ENCODE measurements at regions not wholly inside any gene's neighbourhood (a gene's known extent, or its start where the extent isn't known, plus 50 kb on each side); places are given as distances from the start of the nearest gene placed in this dataset.

- TF ChIP-seq CTCF (IDR thresholded peaks at IDR 0.05) (no peak), POLR2A (IDR thresholded peaks at IDR 0.05) (no peak), POLR2AphosphoS5 (IDR thresholded peaks at IDR 0.05; ENCODE audit: insufficient read depth in 1 of 2, low read depth in 1 of 2) (no peak)
Observed at GRCh38 chr11:121767433-121767832, 314.7 kb upstream of the SORL1-AS1 start.

Data from vagina (tissue), 2 donors.